ENCODE measurements at regions not wholly inside any gene's neighbourhood (a gene's known extent, or its start where the extent isn't known, plus 50 kb on each side); places are given as distances from the start of the nearest gene placed in this dataset.

- no peak for TF ChIP-seq CTCF (IDR thresholded peaks at IDR 0.05)
- DNase-seq (ENCODE audit: low spot score in 2 of 2): no peak
- H3K27ac ChIP-seq: no peak overlapping the region
- intact Hi-C loops (cut with DNase I): no loop called here
- H3K4me3 ChIP-seq: no peak overlapping the region
- no peaks in the 10 kb centered on the region for H3K9me3 ChIP-seq
- no peaks in the 10 kb centered on the region for H3K4me1 ChIP-seq
- no peaks in the 10 kb centered on the region for H3K36me3 ChIP-seq
- no peaks in the 10 kb centered on the region for H3K27me3 ChIP-seq
Observed at GRCh38 chr20:52565614-52566013, 374.0 kb upstream of the ZFP64 start.

- no peak for TF ChIP-seq CTCF (IDR thresholded peaks at IDR 0.05)
- Histone ChIP-seq H3K27ac (no peak overlapping the region), H3K9me3 (no peaks in the 10 kb centered on the region), H3K36me3 (no peaks in the 10 kb centered on the region), H3K4me3 (no peak overlapping the region), H3K27me3 (no peaks in the 10 kb centered on the region), H3K4me1 (no peaks in the 10 kb centered on the region)
- intact Hi-C loops (cut with DNase I): no loop called here
- no peak for DNase-seq (ENCODE audit: low spot score in 2 of 2)
Observed at GRCh38 chr20:52564594-52564993, 373.0 kb upstream of the ZFP64 start.

GRCh38 chr20:52552181-52552872 is 360.7 kb upstream of the ZFP64 start:
- intact Hi-C loops (cut with DNase I): no loop called here
- no peak overlapping the region for H3K4me3 ChIP-seq
- TF ChIP-seq CTCF (IDR thresholded peaks at IDR 0.05): no peak

GRCh38 chr20:52542131-52542530 is 350.6 kb upstream of the ZFP64 start:
- no peak for DNase-seq (ENCODE audit: low spot score in 2 of 2)
- no peaks in the 10 kb centered on the region for H3K27me3 ChIP-seq
- H3K9me3 ChIP-seq: no peaks in the 10 kb centered on the region
- intact Hi-C loops (cut with DNase I): no loop called here
- no peaks in the 10 kb centered on the region for H3K4me1 ChIP-seq
- no peaks in the 10 kb centered on the region for H3K36me3 ChIP-seq
- no peak overlapping the region for H3K4me3 ChIP-seq
- TF ChIP-seq CTCF (IDR thresholded peaks at IDR 0.05): no peak
- no peak overlapping the region for H3K27ac ChIP-seq

More at GRCh38 chr20:52552181-52552872, 360.7 kb upstream of the ZFP64 start:
- no peaks in the 10 kb centered on the region for H3K27me3 ChIP-seq
- H3K27ac ChIP-seq: no peak overlapping the region
- H3K4me1 ChIP-seq: no peaks in the 10 kb centered on the region
- no peaks in the 10 kb centered on the region for H3K36me3 ChIP-seq
- DNase-seq (ENCODE audit: low spot score in 2 of 2): no peak
- no peaks in the 10 kb centered on the region for H3K9me3 ChIP-seq

- no peak for DNase-seq (ENCODE audit: low spot score in 2 of 2)
- Histone ChIP-seq H3K4me3 (no peak overlapping the region), H3K9me3 (no peaks in the 10 kb centered on the region), H3K4me1 (no peaks in the 10 kb centered on the region), H3K27ac (no peak overlapping the region), H3K36me3 (no peaks in the 10 kb centered on the region), H3K27me3 (no peaks in the 10 kb centered on the region)
- intact Hi-C loops (cut with DNase I): no loop called here
- TF ChIP-seq CTCF (IDR thresholded peaks at IDR 0.05): no peak
Observed at GRCh38 chr20:52540509-52540908, 348.9 kb upstream of the ZFP64 start.

- Histone ChIP-seq H3K27me3 (no peaks in the 10 kb centered on the region), H3K36me3 (no peaks in the 10 kb centered on the region), H3K27ac (no peak overlapping the region), H3K4me3 (no peak overlapping the region), H3K9me3 (no peaks in the 10 kb centered on the region), H3K4me1 (no peaks in the 10 kb centered on the region)
- TF ChIP-seq CTCF (IDR thresholded peaks at IDR 0.05): no peak
- intact Hi-C loops (cut with DNase I): no loop called here
- no peak for DNase-seq (ENCODE audit: low spot score in 2 of 2)
Observed at GRCh38 chr20:52539891-52540290, 348.3 kb upstream of the ZFP64 start.

Measured in ascending aorta (tissue), 2 donors.